Astrocyte (in vitro differentiated cells and primary cell): ENCODE measurements at regions not wholly inside any gene's neighbourhood (a gene's known extent, or its start where the extent isn't known, plus 50 kb on each side); places are given as distances from the start of the nearest gene placed in this dataset.

Experiments used
- CTCF ChIP-seq: IDR thresholded peaks from 2 replicates; pipeline ENCODE4 v1.5.1; 2011; ENCODE audit warnings: low read depth, mild to moderate bottlenecking, inconsistent platforms, low read length, moderate library complexity; ENCODE audit not compliant: insufficient read depth
- EZH2 ChIP-seq: IDR thresholded peaks from 2 replicates; pipeline ENCODE4 v1.6.1; 2012; ENCODE audit warnings: mild to moderate bottlenecking, low read length, inconsistent platforms; ENCODE audit not compliant: insufficient read depth

- TF ChIP-seq CTCF (no peak), EZH2 (no peak)
These were observed 241.6 kb upstream of the MKI67 start for GRCh38 chr10:128367807-128368206.
